ENCODE measurements at regions not wholly inside any gene's neighbourhood (a gene's known extent, or its start where the extent isn't known, plus 50 kb on each side); places are given as distances from the start of the nearest gene placed in this dataset.

- no peak overlapping the region for H3K4me3 ChIP-seq
- H3K4me1 ChIP-seq (ENCODE audit: control insufficient read depth in 5 of 5, insufficient read depth in 5 of 5, low read length in 5 of 5), result no peaks in the 10 kb centered on the region
- ATAC-seq (ENCODE audit: insufficient read depth, low FRiP score), result no peak
- H3K9me3 ChIP-seq (ENCODE audit: control insufficient read depth in 4 of 4, insufficient read depth in 3 of 4, low read length in 3 of 4), result no peaks in the 10 kb centered on the region
- DNase-seq, result no peak
- TF ChIP-seq CTCF (IDR thresholded peaks at IDR 0.05; ENCODE audit: control extremely low read depth, extremely low read depth), result no peak
- H3K27ac ChIP-seq (ENCODE audit: low read depth in 1 of 2, low read length in 1 of 2), result no peak overlapping the region
- no peaks in the 10 kb centered on the region for H3K36me3 ChIP-seq (ENCODE audit: control insufficient read depth in 4 of 4, insufficient read depth in 4 of 4, low read length in 4 of 4)
- WGBS, 2 donors, result 82 to 96% methylated on average over 2 of the region's 2 CpGs
- H3K27me3 ChIP-seq (ENCODE audit: control insufficient read depth in 3 of 3, insufficient read depth in 3 of 3, low read length in 2 of 3), result no peaks in the 10 kb centered on the region
- H3K9ac ChIP-seq (ENCODE audit: insufficient read depth in 1 of 2, low read length in 2 of 2), result no peak overlapping the region
Measured at GRCh38 chr1:68352202-68352601, 97.6 kb downstream of the RPE65 start.

GRCh38 chr1:68347415-68347814, 102.3 kb downstream of the RPE65 start:
- TF ChIP-seq CTCF (IDR thresholded peaks at IDR 0.05; ENCODE audit: control extremely low read depth, extremely low read depth), result no peak
- H3K9ac ChIP-seq (ENCODE audit: insufficient read depth in 1 of 2, low read length in 2 of 2), result no peak overlapping the region
- no peaks in the 10 kb centered on the region for H3K36me3 ChIP-seq (ENCODE audit: control insufficient read depth in 4 of 4, insufficient read depth in 4 of 4, low read length in 4 of 4)
- no peaks in the 10 kb centered on the region for H3K9me3 ChIP-seq (ENCODE audit: control insufficient read depth in 4 of 4, insufficient read depth in 3 of 4, low read length in 3 of 4)
- no peaks in the 10 kb centered on the region for H3K27me3 ChIP-seq (ENCODE audit: control insufficient read depth in 3 of 3, insufficient read depth in 3 of 3, low read length in 2 of 3)
- WGBS, 2 donors, result 24 to 83% methylated on average over 1 to 2 of the region's 2 CpGs
- DNase-seq, result peak in 1 of 3 donors; percentile 31
- no peak overlapping the region for H3K4me3 ChIP-seq
- H3K27ac ChIP-seq (ENCODE audit: low read depth in 1 of 2, low read length in 1 of 2), result no peak overlapping the region
- H3K4me1 ChIP-seq (ENCODE audit: control insufficient read depth in 5 of 5, insufficient read depth in 5 of 5, low read length in 5 of 5), result peaks cover 0 to 2% (median 0%) of the 10 kb centered on the region in 5 donors
- no peak for ATAC-seq (ENCODE audit: insufficient read depth, low FRiP score)

GRCh38 chr1:68346188-68346808, 103.5 kb downstream of the RPE65 start:
- no peaks in the 10 kb centered on the region for H3K9me3 ChIP-seq (ENCODE audit: control insufficient read depth in 4 of 4, insufficient read depth in 3 of 4, low read length in 3 of 4)
- no peak for ATAC-seq (ENCODE audit: insufficient read depth, low FRiP score)
- no peak overlapping the region for H3K27ac ChIP-seq (ENCODE audit: low read depth in 1 of 2, low read length in 1 of 2)
- TF ChIP-seq CTCF (IDR thresholded peaks at IDR 0.05; ENCODE audit: control extremely low read depth, extremely low read depth), result no peak
- H3K36me3 ChIP-seq (ENCODE audit: control insufficient read depth in 4 of 4, insufficient read depth in 4 of 4, low read length in 4 of 4), result no peaks in the 10 kb centered on the region
- DNase-seq, result peak in 2 of 3 donors; percentile 43 to 56
- H3K27me3 ChIP-seq (ENCODE audit: control insufficient read depth in 3 of 3, insufficient read depth in 3 of 3, low read length in 2 of 3), result no peaks in the 10 kb centered on the region
- WGBS, 2 donors, result 57 to 77% methylated on average over 3 of the region's 3 CpGs
- no peak overlapping the region for H3K4me3 ChIP-seq
- no peak overlapping the region for H3K9ac ChIP-seq (ENCODE audit: insufficient read depth in 1 of 2, low read length in 2 of 2)
- peaks cover 0 to 3% (median 0%) of the 10 kb centered on the region in 5 donors for H3K4me1 ChIP-seq (ENCODE audit: control insufficient read depth in 5 of 5, insufficient read depth in 5 of 5, low read length in 5 of 5)

GRCh38 chr1:68344208-68344607, 105.5 kb downstream of the RPE65 start:
- WGBS, 2 donors, result 63 to 70% methylated on average over 4 of the region's 4 CpGs

More at GRCh38 chr1:68344208-68344607, 105.5 kb downstream of the RPE65 start:
- H3K36me3 ChIP-seq (ENCODE audit: control insufficient read depth in 4 of 4, insufficient read depth in 4 of 4, low read length in 4 of 4), result no peaks in the 10 kb centered on the region
- DNase-seq (no peak), ATAC-seq (ENCODE audit: insufficient read depth, low FRiP score) (no peak)
- peaks cover 0 to 3% (median 0%) of the 10 kb centered on the region in 5 donors for H3K4me1 ChIP-seq (ENCODE audit: control insufficient read depth in 5 of 5, insufficient read depth in 5 of 5, low read length in 5 of 5)
- no peak overlapping the region for H3K4me3 ChIP-seq
- no peaks in the 10 kb centered on the region for H3K27me3 ChIP-seq (ENCODE audit: control insufficient read depth in 3 of 3, insufficient read depth in 3 of 3, low read length in 2 of 3)
- H3K9me3 ChIP-seq (ENCODE audit: control insufficient read depth in 4 of 4, insufficient read depth in 3 of 4, low read length in 3 of 4), result no peaks in the 10 kb centered on the region
- no peak overlapping the region for H3K27ac ChIP-seq (ENCODE audit: low read depth in 1 of 2, low read length in 1 of 2)
- no peak for TF ChIP-seq CTCF (IDR thresholded peaks at IDR 0.05; ENCODE audit: control extremely low read depth, extremely low read depth)
- H3K9ac ChIP-seq (ENCODE audit: insufficient read depth in 1 of 2, low read length in 2 of 2), result no peak overlapping the region

All from lung (tissue), 11 donors.